ENCODE measurements at regions not wholly inside any gene's neighbourhood (a gene's known extent, or its start where the extent isn't known, plus 50 kb on each side); places are given as distances from the start of the nearest gene placed in this dataset.

DNA sequence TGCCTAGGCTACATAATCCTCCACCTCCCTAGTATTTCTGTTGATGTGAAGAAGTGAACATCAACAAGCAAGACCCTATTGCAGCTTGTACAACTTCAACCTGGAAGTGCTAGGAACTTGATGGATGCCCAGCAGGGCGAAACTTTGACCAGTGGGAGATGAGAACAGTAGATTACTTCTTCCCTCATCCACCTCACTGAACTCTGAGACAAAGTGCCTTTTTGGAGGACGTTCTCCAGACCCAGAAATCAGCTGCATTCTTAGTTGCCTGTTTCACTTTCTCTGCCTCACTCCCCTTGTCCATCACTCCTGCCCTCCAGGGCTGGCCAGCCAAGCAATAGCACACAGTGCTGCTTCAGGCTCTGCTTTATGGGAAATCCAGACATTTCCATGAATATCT, 683.4 kb downstream of the GALC start:
- Mint-ChIP-seq H3K27ac (ENCODE audit: unreplicated experiment) (no peak overlapping the region), H3K4me1 (ENCODE audit: low read depth, unreplicated experiment) (no peaks in the 10 kb centered on the region), H3K9me3 (ENCODE audit: low read depth, unreplicated experiment) (peaks cover 3% of the 10 kb centered on the region), H3K27me3 (ENCODE audit: unreplicated experiment) (no peaks in the 10 kb centered on the region), H3K4me3 (ENCODE audit: low read depth, unreplicated experiment) (no peak overlapping the region), H3K36me3 (ENCODE audit: insufficient read depth, unreplicated experiment) (no peaks in the 10 kb centered on the region)
- CTCF ChIA-PET: no interaction called here
- TF ChIP-seq CTCF (IDR thresholded peaks at IDR 0.05; ENCODE audit: unreplicated experiment): no peak
- intact Hi-C loops (cut with micrococcal nuclease; ENCODE audit: unreplicated experiment): no loop called here
- BruUV-seq (replicated peaks): no TSS peak
- DNase-seq: no peak

- Mint-ChIP-seq H3K36me3 (ENCODE audit: insufficient read depth, unreplicated experiment) (no peaks in the 10 kb centered on the region), H3K27me3 (ENCODE audit: unreplicated experiment) (no peaks in the 10 kb centered on the region), H3K4me3 (ENCODE audit: low read depth, unreplicated experiment) (no peak overlapping the region), H3K4me1 (ENCODE audit: low read depth, unreplicated experiment) (no peaks in the 10 kb centered on the region), H3K27ac (ENCODE audit: unreplicated experiment) (no peak overlapping the region), H3K9me3 (ENCODE audit: low read depth, unreplicated experiment) (peaks cover 3% of the 10 kb centered on the region)
- no peak for DNase-seq
- BruUV-seq (replicated peaks): no TSS peak
- intact Hi-C loops (cut with micrococcal nuclease; ENCODE audit: unreplicated experiment): no loop called here
- CTCF ChIA-PET: no interaction called here
- TF ChIP-seq CTCF (IDR thresholded peaks at IDR 0.05; ENCODE audit: unreplicated experiment): no peak
Observed at GRCh38 chr14:87306409-87307168, 686.4 kb downstream of the GALC start.

- H3K36me3 Mint-ChIP-seq (ENCODE audit: insufficient read depth, unreplicated experiment): no peaks in the 10 kb centered on the region
- H3K27ac Mint-ChIP-seq (ENCODE audit: unreplicated experiment): no peak overlapping the region
- DNase-seq: no peak
- no TSS peak for BruUV-seq (replicated peaks)
- no peaks in the 10 kb centered on the region for H3K27me3 Mint-ChIP-seq (ENCODE audit: unreplicated experiment)
- TF ChIP-seq CTCF (IDR thresholded peaks at IDR 0.05; ENCODE audit: unreplicated experiment): no peak
- no peaks in the 10 kb centered on the region for H3K4me1 Mint-ChIP-seq (ENCODE audit: low read depth, unreplicated experiment)
- CTCF ChIA-PET: no interaction called here
- no peaks in the 10 kb centered on the region for H3K9me3 Mint-ChIP-seq (ENCODE audit: low read depth, unreplicated experiment)
- intact Hi-C loops (cut with micrococcal nuclease; ENCODE audit: unreplicated experiment): no loop called here
- no peak overlapping the region for H3K4me3 Mint-ChIP-seq (ENCODE audit: low read depth, unreplicated experiment)
Observed at GRCh38 chr14:87305345-87305744, 687.6 kb downstream of the GALC start.

DNA sequence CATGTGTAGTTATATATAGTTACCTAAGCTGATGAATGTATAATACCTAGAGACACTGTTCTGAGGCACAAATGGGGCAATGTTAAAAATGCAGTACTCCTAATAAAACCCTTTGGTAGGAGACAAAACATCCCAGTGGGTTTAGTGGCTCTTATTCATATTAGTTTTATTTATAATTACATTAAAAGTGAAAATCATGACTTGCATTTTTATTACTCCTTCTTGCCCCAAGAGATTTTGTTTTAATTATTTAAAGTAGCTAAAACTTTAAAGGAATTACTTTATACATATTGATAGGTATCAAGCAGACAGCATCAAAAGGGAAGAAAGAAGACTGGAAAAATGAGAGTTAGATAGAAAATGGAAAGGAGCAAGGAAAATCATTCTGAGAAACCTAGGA, 688.6 kb downstream of the GALC start:
- BruUV-seq (replicated peaks): no TSS peak
- intact Hi-C loops (cut with micrococcal nuclease; ENCODE audit: unreplicated experiment): no loop called here
- Mint-ChIP-seq H3K27me3 (ENCODE audit: unreplicated experiment) (no peaks in the 10 kb centered on the region), H3K9me3 (ENCODE audit: low read depth, unreplicated experiment) (no peaks in the 10 kb centered on the region), H3K4me1 (ENCODE audit: low read depth, unreplicated experiment) (no peaks in the 10 kb centered on the region), H3K36me3 (ENCODE audit: insufficient read depth, unreplicated experiment) (no peaks in the 10 kb centered on the region), H3K27ac (ENCODE audit: unreplicated experiment) (no peak overlapping the region), H3K4me3 (ENCODE audit: low read depth, unreplicated experiment) (no peak overlapping the region)
- no peak for TF ChIP-seq CTCF (IDR thresholded peaks at IDR 0.05; ENCODE audit: unreplicated experiment)
- CTCF ChIA-PET: no interaction called here
- DNase-seq: no peak

Measured in Calu3 (cell line).